HG03342 (cell line): ENCODE measurements at regions not wholly inside any gene's neighbourhood (a gene's known extent, or its start where the extent isn't known, plus 50 kb on each side); places are given as distances from the start of the nearest gene placed in this dataset.

Experiments used
- ATAC-seq: cut with Tn5 transposase; IDR thresholded peaks from one replicate; pipeline ENCODE4 v1.9.1; 2021; ENCODE audit warnings: mild to moderate bottlenecking, moderate library complexity; ENCODE audit not compliant: unreplicated experiment

DNA sequence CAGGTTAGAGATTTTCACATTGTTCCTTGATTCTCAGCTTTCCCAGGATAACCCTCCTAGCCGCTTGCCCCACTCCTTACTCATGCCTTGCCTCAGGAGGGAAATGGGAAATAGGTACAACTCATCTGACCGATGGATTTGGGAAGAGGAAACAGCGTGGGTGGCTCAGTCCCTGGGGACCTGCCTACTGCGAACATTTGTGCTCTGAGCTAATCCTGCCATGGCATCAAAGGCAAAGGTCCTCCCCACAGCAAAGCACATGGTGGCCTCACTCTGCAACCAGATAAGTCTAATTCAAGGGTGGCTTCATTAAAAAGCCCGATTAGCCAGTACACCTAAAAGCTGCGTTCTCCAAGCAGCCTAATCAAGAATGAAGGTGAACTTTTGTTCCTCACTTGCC is 82.4 kb upstream of the ADRA1B start:
- no peak for ATAC-seq

GRCh38 chr5:159835548-159835947 is 80.7 kb upstream of the ADRA1B start:
- no peak for ATAC-seq

GRCh38 chr5:159836691-159837090 is 79.6 kb upstream of the ADRA1B start:
- ATAC-seq = no peak

- no peak for ATAC-seq
Measured at GRCh38 chr5:159837860-159838259, 78.4 kb upstream of the ADRA1B start.

DNA sequence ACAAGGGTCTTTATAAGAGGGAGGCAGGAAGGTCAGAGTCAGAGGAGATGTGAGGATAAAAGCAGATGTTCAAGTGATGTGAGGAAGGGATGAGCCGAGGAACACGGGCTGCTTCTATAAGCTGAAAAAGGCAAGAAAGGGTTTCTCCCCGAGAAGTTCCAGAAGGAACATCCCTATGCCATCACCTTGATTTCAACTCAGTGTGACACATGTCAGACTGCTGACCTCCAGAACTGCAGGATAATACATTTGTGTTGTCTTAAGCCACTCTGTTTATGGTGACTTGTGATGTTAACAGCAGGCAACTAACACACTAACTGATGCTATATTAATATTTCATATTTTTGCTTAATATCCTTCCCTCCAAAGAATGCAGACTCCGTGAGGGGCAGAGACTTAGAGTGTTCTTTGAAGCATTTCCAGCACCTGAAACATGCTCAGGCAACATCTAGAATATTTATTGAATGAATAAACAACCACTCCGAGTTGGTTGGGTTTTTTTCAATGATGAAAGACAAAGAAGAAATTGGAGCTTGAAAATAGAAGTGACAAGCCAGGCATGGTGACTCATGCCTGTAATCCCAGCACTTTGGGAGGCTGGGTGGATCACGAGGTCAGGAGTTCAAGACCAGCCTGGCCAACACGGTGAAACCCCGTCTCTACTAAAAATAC is 77.6 kb upstream of the ADRA1B start:
- no peak for ATAC-seq

GRCh38 chr5:159844267-159845121 is 71.8 kb upstream of the ADRA1B start:
- ATAC-seq = no peak

- no peak for ATAC-seq
Measured at GRCh38 chr5:159849437-159850083, 66.7 kb upstream of the ADRA1B start.

DNA sequence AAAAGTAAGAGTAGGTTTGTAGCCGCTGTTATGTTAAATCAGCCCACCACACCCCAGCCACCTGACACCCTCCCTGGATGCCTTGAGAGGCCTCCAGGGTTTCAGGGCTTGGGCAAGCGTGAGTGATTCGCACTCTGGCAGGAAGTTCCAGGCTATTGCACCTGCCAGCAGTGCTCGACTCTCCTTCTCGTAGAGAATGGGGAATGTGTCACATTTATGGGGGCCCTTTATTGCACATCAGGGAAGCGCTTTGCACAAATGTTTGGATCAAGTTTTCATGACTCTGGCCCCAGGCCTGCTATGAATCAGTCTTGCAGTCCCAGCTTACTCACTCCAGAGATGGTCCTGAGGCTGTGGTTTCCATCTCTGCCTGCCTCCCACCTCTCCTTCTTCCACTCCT is 66.1 kb upstream of the ADRA1B start:
- no peak for ATAC-seq

DNA sequence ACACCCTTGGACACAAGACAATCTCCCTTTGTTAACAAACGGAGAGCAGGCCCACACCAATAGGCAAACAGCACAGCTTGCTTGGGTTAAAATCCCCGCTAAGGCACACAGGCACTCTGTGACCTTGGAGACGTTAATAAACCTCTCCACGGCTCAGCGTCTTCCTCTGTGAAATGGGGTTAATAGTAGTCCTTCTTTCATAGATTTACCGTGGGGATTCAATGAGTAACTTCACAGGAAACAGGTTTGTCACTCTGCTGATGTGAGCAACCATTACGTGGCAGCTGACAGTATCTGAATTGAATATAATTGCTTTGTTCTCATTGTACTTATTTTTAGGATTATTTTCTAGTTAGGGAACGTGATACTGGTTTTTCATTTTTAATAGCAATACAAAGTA is 65.2 kb upstream of the ADRA1B start:
- no peak for ATAC-seq

- no peak for ATAC-seq
Measured at GRCh38 chr5:159854916-159855315, 61.4 kb upstream of the ADRA1B start.

- no peak for ATAC-seq
Measured at GRCh38 chr5:159855476-159856191, 60.6 kb upstream of the ADRA1B start.

- no peak for ATAC-seq
Measured at GRCh38 chr5:159858871-159859270, 57.4 kb upstream of the ADRA1B start.

- no peak for ATAC-seq
Measured at GRCh38 chr5:159861086-159861485, 55.2 kb upstream of the ADRA1B start.

- ATAC-seq = peak; percentile 55
Measured at GRCh38 chr5:159864885-159865691, 51.2 kb upstream of the ADRA1B start.

DNA sequence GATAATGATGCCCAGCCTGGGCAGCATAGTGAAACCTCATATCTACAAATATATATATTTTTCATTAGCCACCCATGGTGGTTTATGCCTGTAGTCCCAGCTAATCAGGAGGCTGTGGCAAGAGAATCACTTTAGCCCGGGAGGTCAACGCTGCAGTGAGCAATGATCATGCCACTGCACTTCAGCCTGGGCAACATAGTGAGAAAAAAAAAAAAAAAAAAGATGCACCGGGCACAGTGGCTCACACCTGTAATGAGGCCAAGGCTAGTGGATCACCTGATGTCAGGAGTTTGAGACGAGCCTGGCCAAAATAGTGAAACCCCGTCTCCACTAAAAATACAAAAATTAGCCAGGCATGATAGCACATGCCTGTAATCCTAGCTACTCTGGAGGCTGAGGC is 50.2 kb upstream of the ADRA1B start:
- no peak for ATAC-seq
